Fibroblast of skin of scalp (primary cell): ENCODE measurements at regions not wholly inside any gene's neighbourhood (a gene's known extent, or its start where the extent isn't known, plus 50 kb on each side); places are given as distances from the start of the nearest gene placed in this dataset.

Experiments
- DNase-seq: peaks from one replicate; pipeline ENCODE4 v3.0.0-alpha.2; 2013

GRCh38 chr5:68898951-68899471 lies 194.8 kb upstream of the SLC30A5 start:
- peak; percentile 81 for DNase-seq

- peak; percentile 90 for DNase-seq
These were observed 181.7 kb upstream of the SLC30A5 start for GRCh38 chr5:68911840-68912690.

- DNase-seq: no peak
These were observed 178.7 kb upstream of the SLC30A5 start for GRCh38 chr5:68915079-68915478.

- DNase-seq: no peak
These were observed 175.5 kb upstream of the SLC30A5 start for GRCh38 chr5:68918306-68918705.

GRCh38 chr5:68919988-68920490 lies 173.8 kb upstream of the SLC30A5 start:
- no peak for DNase-seq

- no peak for DNase-seq
These were observed 172.9 kb upstream of the SLC30A5 start for GRCh38 chr5:68920888-68921287.

- DNase-seq: no peak
These were observed 171.4 kb upstream of the SLC30A5 start for GRCh38 chr5:68922172-68922987.

- peak; percentile 76 for DNase-seq
These were observed 169.2 kb upstream of the SLC30A5 start for GRCh38 chr5:68924481-68925145.

GRCh38 chr5:68928617-68929302 lies 165.1 kb upstream of the SLC30A5 start:
- no peak for DNase-seq

GRCh38 chr5:68930139-68930538 lies 163.7 kb upstream of the SLC30A5 start:
- no peak for DNase-seq

- DNase-seq: no peak
These were observed 160.9 kb upstream of the SLC30A5 start for GRCh38 chr5:68932830-68933434.

- DNase-seq: no peak
These were observed 151.6 kb upstream of the SLC30A5 start for GRCh38 chr5:68942169-68942568.

GRCh38 chr5:68946728-68947127 lies 147.1 kb upstream of the SLC30A5 start:
- DNase-seq: no peak

GRCh38 chr5:68947986-68948385 lies 145.8 kb upstream of the SLC30A5 start:
- no peak for DNase-seq

GRCh38 chr5:68949256-68949655 lies 144.6 kb upstream of the SLC30A5 start:
- no peak for DNase-seq

- no peak for DNase-seq
These were observed 144.1 kb upstream of the SLC30A5 start for GRCh38 chr5:68949711-68950110.

GRCh38 chr5:68950125-68950524 lies 143.7 kb upstream of the SLC30A5 start:
- DNase-seq: no peak

GRCh38 chr5:68950930-68951329 lies 142.9 kb upstream of the SLC30A5 start:
- DNase-seq: no peak

- DNase-seq: peak; percentile 29
These were observed 140.5 kb upstream of the SLC30A5 start for GRCh38 chr5:68953231-68953874.

GRCh38 chr5:68953875-68954617 lies 139.8 kb upstream of the SLC30A5 start:
- DNase-seq: peak; percentile 75

GRCh38 chr5:68954618-68954910 lies 139.2 kb upstream of the SLC30A5 start:
- DNase-seq: no peak
